WTC11 (cell line): ENCODE measurements at regions not wholly inside any gene's neighbourhood (a gene's known extent, or its start where the extent isn't known, plus 50 kb on each side); places are given as distances from the start of the nearest gene placed in this dataset.

ENCODE experiments used
- ATAC-seq: fragments of 200-7000 bp; cut with Tn5 transposase; 2 replicates; pipeline ENCODE4 v1.10.0; 2021; ENCODE audit warnings: mild to moderate bottlenecking, moderate library complexity
- CTCF ChIA-PET: fragments of 300-600 bp; sonication (Branson Sonifier 250); formaldehyde crosslinking; loops from one replicate; lab custom pipeline; 2021; ENCODE audit warnings: antibody characterized with exemption; lab: Charles Lee
- POLR2A ChIA-PET: fragments of 350-600 bp; sonication (Branson Sonifier 250); formaldehyde crosslinking; loops from one replicate; lab custom pipeline; 2021; ENCODE audit warnings: antibody characterized with exemption; lab: Charles Lee
- DNase-seq: peaks from one replicate; pipeline ENCODE4 v3.0.0; 2021; ENCODE audit warnings: low spot score
- H3K27ac Mint-ChIP-seq: 2 replicates; pipeline ENCODE4 v1.8.0; 2021; ENCODE audit warnings: mixed read lengths
- H3K27me3 Mint-ChIP-seq: 2 replicates; pipeline ENCODE4 v1.8.0; 2021; ENCODE audit warnings: low read depth, mild to moderate bottlenecking, moderate library complexity, mixed read lengths
- H3K36me3 Mint-ChIP-seq: 2 replicates; pipeline ENCODE4 v1.8.0; 2021; ENCODE audit warnings: mixed read lengths
- H3K4me1 Mint-ChIP-seq: 2 replicates; pipeline ENCODE4 v1.8.0; 2022; ENCODE audit warnings: mixed read lengths
- H3K4me3 Mint-ChIP-seq: 2 replicates; pipeline ENCODE4 v1.8.0; 2021; ENCODE audit warnings: mild to moderate bottlenecking, moderate library complexity, mixed read lengths
- H3K9me3 Mint-ChIP-seq: 2 replicates; pipeline ENCODE4 v1.8.0; 2021; ENCODE audit warnings: mixed read lengths
- ETV6 ChIP-seq: sonication (generic); formaldehyde crosslinking; IDR thresholded peaks from 2 replicates; pipeline ENCODE4 v1.8.1; 2022; ENCODE audit warnings: mild to moderate bottlenecking, missing genetic modification reagents
- FOXJ3 ChIP-seq: sonication (generic); formaldehyde crosslinking; IDR thresholded peaks from 2 replicates; pipeline ENCODE4 v1.9.0; 2021; ENCODE audit warnings: missing genetic modification reagents, mild to moderate bottlenecking, borderline replicate concordance
- GABPB1 ChIP-seq: sonication (generic); formaldehyde crosslinking; IDR thresholded peaks from 2 replicates; pipeline ENCODE4 v1.8.1; 2023; ENCODE audit warnings: mild to moderate bottlenecking, missing genetic modification reagents
- HMGA2 ChIP-seq: fragments of 250-450 bp; sonication (Bioruptor Pico); IDR thresholded peaks from 2 replicates; pipeline ENCODE4 v1.4.0; 2021; ENCODE audit warnings: mild to moderate bottlenecking, moderate library complexity
- MYBL2 ChIP-seq: sonication (generic); formaldehyde crosslinking; IDR thresholded peaks from 2 replicates; pipeline ENCODE4 v1.8.1; 2023; ENCODE audit warnings: mild to moderate bottlenecking, moderate library complexity, missing genetic modification reagents
- NFATC4 ChIP-seq: fragments of 250-450 bp; sonication (Bioruptor Pico); IDR thresholded peaks from 2 replicates; pipeline ENCODE4 v1.9.0; 2021; ENCODE audit warnings: mild to moderate bottlenecking
- NFE2L1 ChIP-seq: sonication (generic); formaldehyde crosslinking; IDR thresholded peaks from 2 replicates; pipeline ENCODE4 v1.8.1; 2023; ENCODE audit warnings: missing genetic modification reagents
- NR3C1 ChIP-seq: sonication (generic); formaldehyde crosslinking; conservative IDR thresholded peaks from 2 replicates; pipeline ENCODE4 v1.8.1; 2023; ENCODE audit warnings: low read depth, mild to moderate bottlenecking, missing genetic modification reagents
- PRRX2 ChIP-seq: fragments of 250-450 bp; sonication (Bioruptor Pico); IDR thresholded peaks from 2 replicates; pipeline ENCODE4 v1.8.0; 2021; ENCODE audit warnings: mild to moderate bottlenecking
- RELA ChIP-seq: sonication (generic); formaldehyde crosslinking; IDR thresholded peaks from 2 replicates; pipeline ENCODE4 v1.8.1; 2022; ENCODE audit warnings: missing genetic modification reagents, mild to moderate bottlenecking, borderline replicate concordance
- TEAD1 ChIP-seq: sonication (generic); formaldehyde crosslinking; IDR thresholded peaks from 2 replicates; pipeline ENCODE4 v1.8.0; 2022; ENCODE audit warnings: mild to moderate bottlenecking, missing genetic modification reagents
- TF ChIP-seq, protein P1 (sequence below): sonication (generic); formaldehyde crosslinking; IDR thresholded peaks from 2 replicates; pipeline ENCODE4 v1.8.0; 2022; ENCODE audit warnings: mild to moderate bottlenecking, missing genetic modification reagents
- TF ChIP-seq, protein P2 (sequence below): sonication (generic); formaldehyde crosslinking; IDR thresholded peaks from 2 replicates; pipeline ENCODE4 v1.8.1; 2023; ENCODE audit warnings: mild to moderate bottlenecking, missing genetic modification reagents
- TF ChIP-seq, protein P3 (sequence below): sonication (generic); formaldehyde crosslinking; IDR thresholded peaks from 2 replicates; pipeline ENCODE4 v1.8.0; 2022; ENCODE audit warnings: missing genetic modification reagents
- TF ChIP-seq, protein P4 (sequence below): sonication (generic); formaldehyde crosslinking; IDR thresholded peaks from 2 replicates; pipeline ENCODE4 v1.8.1; 2023; ENCODE audit warnings: mild to moderate bottlenecking, missing genetic modification reagents, moderate library complexity
- TF ChIP-seq, protein P5 (sequence below): sonication (generic); formaldehyde crosslinking; IDR thresholded peaks from 2 replicates; pipeline ENCODE4 v1.8.1; 2023; ENCODE audit warnings: mild to moderate bottlenecking, moderate library complexity, missing genetic modification reagents
- TF ChIP-seq, protein P6 (sequence below): sonication (generic); formaldehyde crosslinking; IDR thresholded peaks from 2 replicates; pipeline ENCODE4 v1.8.1; 2023; ENCODE audit warnings: mild to moderate bottlenecking, missing genetic modification reagents, moderate library complexity

DNA sequence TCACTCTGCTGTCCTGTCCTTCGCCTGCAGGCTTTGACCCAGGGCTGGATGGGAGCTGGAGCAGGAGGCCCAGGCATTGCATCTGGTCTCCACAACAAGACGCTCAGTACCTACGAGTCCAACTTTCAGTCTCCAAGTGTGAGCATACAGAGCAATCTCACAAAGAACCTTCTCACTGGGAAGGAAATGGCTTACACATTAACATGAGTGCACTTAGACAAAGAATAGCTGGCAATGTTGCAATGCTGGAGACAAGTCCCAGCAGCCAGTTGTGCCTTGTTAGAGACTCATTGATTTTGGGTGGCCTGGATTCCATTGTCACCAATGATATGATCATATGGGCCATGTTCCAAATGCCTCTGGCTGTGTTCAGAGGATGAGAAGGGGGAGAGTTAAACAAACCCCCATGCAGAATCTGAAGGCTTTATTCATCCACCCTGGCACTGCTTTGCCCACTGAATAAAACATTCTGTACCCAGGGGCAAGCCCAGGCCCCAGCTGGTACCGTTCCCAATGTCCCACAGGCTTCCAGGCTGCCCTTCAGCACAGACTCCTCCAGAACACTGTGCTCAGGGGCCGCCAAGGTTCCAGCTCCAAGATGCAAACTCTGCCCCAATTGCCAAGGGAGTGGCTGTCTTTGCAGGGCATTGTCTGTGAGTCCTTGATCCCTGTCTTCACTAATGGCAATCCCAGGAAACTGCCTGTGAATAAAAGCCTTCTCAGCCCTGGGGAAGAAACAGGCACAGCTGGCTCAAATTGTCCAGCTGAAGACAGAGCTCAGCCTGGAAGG, 185.5 kb downstream of the HSD17B3 start:
- TF ChIP-seq ETV6 (CRISPR knock-in tag), result no peak
- TF ChIP-seq GABPB1, result 0 out of 2 replicates have a peak, but pooled peaks have one; percentile 36
- TF ChIP-seq, protein P1, sequence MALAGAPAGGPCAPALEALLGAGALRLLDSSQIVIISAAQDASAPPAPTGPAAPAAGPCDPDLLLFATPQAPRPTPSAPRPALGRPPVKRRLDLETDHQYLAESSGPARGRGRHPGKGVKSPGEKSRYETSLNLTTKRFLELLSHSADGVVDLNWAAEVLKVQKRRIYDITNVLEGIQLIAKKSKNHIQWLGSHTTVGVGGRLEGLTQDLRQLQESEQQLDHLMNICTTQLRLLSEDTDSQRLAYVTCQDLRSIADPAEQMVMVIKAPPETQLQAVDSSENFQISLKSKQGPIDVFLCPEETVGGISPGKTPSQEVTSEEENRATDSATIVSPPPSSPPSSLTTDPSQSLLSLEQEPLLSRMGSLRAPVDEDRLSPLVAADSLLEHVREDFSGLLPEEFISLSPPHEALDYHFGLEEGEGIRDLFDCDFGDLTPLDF (CRISPR knock-in tag), result no peak
- no peak for TF ChIP-seq NFATC4 (CRISPR knock-in tag)
- CTCF ChIA-PET, result no interaction called here
- H3K4me1 Mint-ChIP-seq, result peaks cover 10% of the 10 kb centered on the region
- peaks cover 38% of the 10 kb centered on the region for H3K9me3 Mint-ChIP-seq
- peaks cover 23% of the 10 kb centered on the region for H3K36me3 Mint-ChIP-seq
- no peak overlapping the region for H3K4me3 Mint-ChIP-seq
- no peak for ATAC-seq
- POLR2A ChIA-PET, result no interaction called here
- DNase-seq, result no peak
- H3K27ac Mint-ChIP-seq, result no peak overlapping the region
- peaks cover 2% of the 10 kb centered on the region; the same call in 1 of the 2 replicates for H3K27me3 Mint-ChIP-seq

DNA sequence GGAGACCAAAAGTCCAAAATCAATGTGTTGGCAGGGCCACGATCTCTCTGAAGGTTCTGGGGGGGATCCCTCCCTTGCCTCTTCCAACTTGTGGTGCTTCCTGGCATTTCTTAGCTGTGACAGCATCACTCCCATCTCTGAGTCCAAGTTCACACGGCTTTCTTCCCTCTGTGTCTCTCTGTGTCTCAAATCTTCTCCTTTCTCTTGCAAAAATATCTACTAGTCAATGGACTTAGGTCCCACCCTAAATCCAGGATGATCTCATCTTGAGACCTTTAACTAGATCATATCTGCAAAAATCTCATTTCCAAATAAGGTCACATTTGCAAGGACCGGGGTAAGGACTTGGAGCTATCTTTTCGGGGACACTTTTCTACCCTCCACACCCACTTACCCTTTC, 186.1 kb downstream of the HSD17B3 start:
- POLR2A ChIA-PET, result no interaction called here
- Mint-ChIP-seq H3K4me1 (peaks cover 10% of the 10 kb centered on the region), H3K9me3 (peaks cover 37% of the 10 kb centered on the region), H3K36me3 (peaks cover 23% of the 10 kb centered on the region), H3K27me3 (peaks cover 7% of the 10 kb centered on the region), H3K4me3 (no peak overlapping the region), H3K27ac (no peak overlapping the region)
- DNase-seq, result no peak
- no peak for ATAC-seq
- CTCF ChIA-PET, result interaction anchor here (0.6 kb wide), 1 partner anchor 87 kb away, joined by 5 read pairs; no protein-coding TSS in a partner anchor
- TF ChIP-seq NR3C1 (no peak), NFATC4 (CRISPR knock-in tag) (no peak), PRRX2 (no peak), RELA (CRISPR knock-in tag) (no peak), MYBL2 (CRISPR knock-in tag) (no peak), NFE2L1 (no peak), HMGA2 (CRISPR knock-in tag) (no peak), TEAD1 (no peak), FOXJ3 (CRISPR knock-in tag) (no peak)
- TF ChIP-seq, protein P2, sequence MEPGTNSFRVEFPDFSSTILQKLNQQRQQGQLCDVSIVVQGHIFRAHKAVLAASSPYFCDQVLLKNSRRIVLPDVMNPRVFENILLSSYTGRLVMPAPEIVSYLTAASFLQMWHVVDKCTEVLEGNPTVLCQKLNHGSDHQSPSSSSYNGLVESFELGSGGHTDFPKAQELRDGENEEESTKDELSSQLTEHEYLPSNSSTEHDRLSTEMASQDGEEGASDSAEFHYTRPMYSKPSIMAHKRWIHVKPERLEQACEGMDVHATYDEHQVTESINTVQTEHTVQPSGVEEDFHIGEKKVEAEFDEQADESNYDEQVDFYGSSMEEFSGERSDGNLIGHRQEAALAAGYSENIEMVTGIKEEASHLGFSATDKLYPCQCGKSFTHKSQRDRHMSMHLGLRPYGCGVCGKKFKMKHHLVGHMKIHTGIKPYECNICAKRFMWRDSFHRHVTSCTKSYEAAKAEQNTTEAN, result no peak
- TF ChIP-seq, protein P3, sequence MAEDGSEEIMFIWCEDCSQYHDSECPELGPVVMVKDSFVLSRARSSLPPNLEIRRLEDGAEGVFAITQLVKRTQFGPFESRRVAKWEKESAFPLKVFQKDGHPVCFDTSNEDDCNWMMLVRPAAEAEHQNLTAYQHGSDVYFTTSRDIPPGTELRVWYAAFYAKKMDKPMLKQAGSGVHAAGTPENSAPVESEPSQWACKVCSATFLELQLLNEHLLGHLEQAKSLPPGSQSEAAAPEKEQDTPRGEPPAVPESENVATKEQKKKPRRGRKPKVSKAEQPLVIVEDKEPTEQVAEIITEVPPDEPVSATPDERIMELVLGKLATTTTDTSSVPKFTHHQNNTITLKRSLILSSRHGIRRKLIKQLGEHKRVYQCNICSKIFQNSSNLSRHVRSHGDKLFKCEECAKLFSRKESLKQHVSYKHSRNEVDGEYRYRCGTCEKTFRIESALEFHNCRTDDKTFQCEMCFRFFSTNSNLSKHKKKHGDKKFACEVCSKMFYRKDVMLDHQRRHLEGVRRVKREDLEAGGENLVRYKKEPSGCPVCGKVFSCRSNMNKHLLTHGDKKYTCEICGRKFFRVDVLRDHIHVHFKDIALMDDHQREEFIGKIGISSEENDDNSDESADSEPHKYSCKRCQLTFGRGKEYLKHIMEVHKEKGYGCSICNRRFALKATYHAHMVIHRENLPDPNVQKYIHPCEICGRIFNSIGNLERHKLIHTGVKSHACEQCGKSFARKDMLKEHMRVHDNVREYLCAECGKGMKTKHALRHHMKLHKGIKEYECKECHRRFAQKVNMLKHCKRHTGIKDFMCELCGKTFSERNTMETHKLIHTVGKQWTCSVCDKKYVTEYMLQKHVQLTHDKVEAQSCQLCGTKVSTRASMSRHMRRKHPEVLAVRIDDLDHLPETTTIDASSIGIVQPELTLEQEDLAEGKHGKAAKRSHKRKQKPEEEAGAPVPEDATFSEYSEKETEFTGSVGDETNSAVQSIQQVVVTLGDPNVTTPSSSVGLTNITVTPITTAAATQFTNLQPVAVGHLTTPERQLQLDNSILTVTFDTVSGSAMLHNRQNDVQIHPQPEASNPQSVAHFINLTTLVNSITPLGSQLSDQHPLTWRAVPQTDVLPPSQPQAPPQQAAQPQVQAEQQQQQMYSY (CRISPR knock-in tag), result no peak
- TF ChIP-seq, protein P4, sequence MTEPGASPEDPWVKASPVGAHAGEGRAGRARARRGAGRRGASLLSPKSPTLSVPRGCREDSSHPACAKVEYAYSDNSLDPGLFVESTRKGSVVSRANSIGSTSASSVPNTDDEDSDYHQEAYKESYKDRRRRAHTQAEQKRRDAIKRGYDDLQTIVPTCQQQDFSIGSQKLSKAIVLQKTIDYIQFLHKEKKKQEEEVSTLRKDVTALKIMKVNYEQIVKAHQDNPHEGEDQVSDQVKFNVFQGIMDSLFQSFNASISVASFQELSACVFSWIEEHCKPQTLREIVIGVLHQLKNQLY (CRISPR knock-in tag), result no peak
- TF ChIP-seq, protein P5, sequence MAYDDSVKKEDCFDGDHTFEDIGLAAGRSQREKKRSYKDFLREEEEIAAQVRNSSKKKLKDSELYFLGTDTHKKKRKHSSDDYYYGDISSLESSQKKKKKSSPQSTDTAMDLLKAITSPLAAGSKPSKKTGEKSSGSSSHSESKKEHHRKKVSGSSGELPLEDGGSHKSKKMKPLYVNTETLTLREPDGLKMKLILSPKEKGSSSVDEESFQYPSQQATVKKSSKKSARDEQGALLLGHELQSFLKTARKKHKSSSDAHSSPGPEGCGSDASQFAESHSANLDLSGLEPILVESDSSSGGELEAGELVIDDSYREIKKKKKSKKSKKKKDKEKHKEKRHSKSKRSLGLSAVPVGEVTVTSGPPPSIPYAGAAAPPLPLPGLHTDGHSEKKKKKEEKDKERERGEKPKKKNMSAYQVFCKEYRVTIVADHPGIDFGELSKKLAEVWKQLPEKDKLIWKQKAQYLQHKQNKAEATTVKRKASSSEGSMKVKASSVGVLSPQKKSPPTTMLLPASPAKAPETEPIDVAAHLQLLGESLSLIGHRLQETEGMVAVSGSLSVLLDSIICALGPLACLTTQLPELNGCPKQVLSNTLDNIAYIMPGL (CRISPR knock-in tag), result no peak
- TF ChIP-seq, protein P6, sequence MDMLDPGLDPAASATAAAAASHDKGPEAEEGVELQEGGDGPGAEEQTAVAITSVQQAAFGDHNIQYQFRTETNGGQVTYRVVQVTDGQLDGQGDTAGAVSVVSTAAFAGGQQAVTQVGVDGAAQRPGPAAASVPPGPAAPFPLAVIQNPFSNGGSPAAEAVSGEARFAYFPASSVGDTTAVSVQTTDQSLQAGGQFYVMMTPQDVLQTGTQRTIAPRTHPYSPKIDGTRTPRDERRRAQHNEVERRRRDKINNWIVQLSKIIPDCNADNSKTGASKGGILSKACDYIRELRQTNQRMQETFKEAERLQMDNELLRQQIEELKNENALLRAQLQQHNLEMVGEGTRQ (CRISPR knock-in tag), result no peak
